Mesenchymal stem cell (in vitro differentiated cells and primary cell): ENCODE measurements at regions not wholly inside any gene's neighbourhood (a gene's known extent, or its start where the extent isn't known, plus 50 kb on each side); places are given as distances from the start of the nearest gene placed in this dataset.
"Not testable (repeated sequence)": the region's sequence is repeated elsewhere in the genome, so short reads cannot be mapped to it uniquely, and the experiment has no call there.

Experiments
- DNase-seq: peaks from one replicate; pipeline ENCODE4 v3.0.0-alpha.2; 2013
- H2AFZ ChIP-seq: one replicate; pipeline ENCODE4 v1.6.1; 2013; ENCODE audit warnings: low read depth, mild to moderate bottlenecking, control low read depth, inconsistent platforms, low read length, moderate library complexity
- H2AK5ac ChIP-seq: 2 replicates; pipeline ENCODE4 v1.6.1; 2013; ENCODE audit warnings: low read length, moderate library complexity, mild to moderate bottlenecking, inconsistent platforms; ENCODE audit not compliant: severe bottlenecking
- H2BK120ac ChIP-seq: one replicate; pipeline ENCODE4 v1.6.1; 2013; ENCODE audit warnings: low read depth, mild to moderate bottlenecking, inconsistent platforms, low read length, moderate library complexity
- H2BK12ac ChIP-seq, 2 experiments: one replicate each; pipeline ENCODE4 v1.6.1; 2013; ENCODE audit warnings: inconsistent platforms in 2 of 2, low read length in 2 of 2, mild to moderate bottlenecking in 2 of 2, moderate library complexity in 2 of 2, control low read depth in 1 of 2
- H2BK15ac ChIP-seq: one replicate; pipeline ENCODE4 v1.6.1; 2013; ENCODE audit warnings: mild to moderate bottlenecking, low read depth, inconsistent platforms; ENCODE audit not compliant: poor library complexity, severe bottlenecking
- H2BK5ac ChIP-seq: 2 replicates; pipeline ENCODE4 v1.6.1; 2013; ENCODE audit warnings: low read depth, mild to moderate bottlenecking, low read length, control low read depth, inconsistent platforms; ENCODE audit not compliant: poor library complexity, severe bottlenecking
- H3K14ac ChIP-seq, 2 experiments: one replicate each; pipeline ENCODE4 v1.6.1; 2013; ENCODE audit warnings: inconsistent platforms in 2 of 2, low read length in 2 of 2, control low read depth in 1 of 2, mild to moderate bottlenecking in 1 of 2, moderate library complexity in 1 of 2
- H3K18ac ChIP-seq, 2 experiments: one replicate each; pipeline ENCODE4 v1.6.1; 2013; ENCODE audit warnings: inconsistent platforms in 2 of 2, low read length in 2 of 2, control low read depth in 1 of 2, low read depth in 1 of 2, mild to moderate bottlenecking in 1 of 2
- H3K23ac ChIP-seq, 2 experiments: one replicate each; pipeline ENCODE4 v1.6.1; 2013; ENCODE audit warnings: inconsistent platforms in 2 of 2, low read length in 2 of 2, mild to moderate bottlenecking in 2 of 2, moderate library complexity in 2 of 2, control low read depth in 1 of 2
- H3K27ac ChIP-seq: 2 replicates; pipeline ENCODE4 v1.5.1; 2013; ENCODE audit warnings: mild to moderate bottlenecking, moderate library complexity, low read length, control low read depth, inconsistent platforms; ENCODE audit not compliant: poor library complexity, severe bottlenecking
- H3K27me3 ChIP-seq, 2 experiments: 2 replicates each; pipeline versions ENCODE4 v1.6.1 to v1.7.0; 2013; ENCODE audit warnings: low read length in 2 of 2, mild to moderate bottlenecking in 2 of 2, moderate library complexity in 2 of 2, control low read depth in 1 of 2, inconsistent platforms in 1 of 2; ENCODE audit not compliant: control insufficient read depth in 1 of 2, insufficient read depth in 1 of 2
- H3K36me3 ChIP-seq, 2 experiments: 2 replicates each; pipeline versions ENCODE4 v1.6.1 to v1.7.0; 2013; ENCODE audit warnings: low read length in 2 of 2, control low read depth in 1 of 2, inconsistent platforms in 1 of 2, low read depth in 1 of 2, mild to moderate bottlenecking in 1 of 2; ENCODE audit not compliant: insufficient read depth in 2 of 2, control insufficient read depth in 1 of 2
- H3K4ac ChIP-seq, 2 experiments: one replicate each; pipeline ENCODE4 v1.6.1; 2013; ENCODE audit warnings: inconsistent platforms in 2 of 2, low read length in 2 of 2, mild to moderate bottlenecking in 2 of 2, moderate library complexity in 2 of 2, control low read depth in 1 of 2, low read depth in 1 of 2
- H3K4me1 ChIP-seq: 2 replicates; pipeline ENCODE4 v1.6.1; 2013; ENCODE audit warnings: low read depth, low read length, control low read depth; ENCODE audit not compliant: control insufficient read depth, insufficient read depth
- H3K4me2 ChIP-seq: 2 replicates; pipeline ENCODE4 v1.6.1; 2013; ENCODE audit warnings: low read length, mild to moderate bottlenecking, inconsistent platforms; ENCODE audit not compliant: poor library complexity, severe bottlenecking
- H3K4me3 ChIP-seq, 2 experiments: 2 replicates each; pipeline versions ENCODE4 v1.5.1 to v1.7.0; 2013; ENCODE audit warnings: low read length in 2 of 2, mild to moderate bottlenecking in 2 of 2, control low read depth in 1 of 2, low read depth in 1 of 2; ENCODE audit not compliant: insufficient read depth in 1 of 2
- H3K79me1 ChIP-seq: replicated peaks from 2 replicates; pipeline ENCODE4 v1.6.1; 2013; ENCODE audit warnings: mild to moderate bottlenecking, control low read depth, low read length, inconsistent platforms; ENCODE audit not compliant: poor library complexity, severe bottlenecking
- H3K9ac ChIP-seq: 2 replicates; pipeline ENCODE4 v1.7.0; 2013; ENCODE audit warnings: mild to moderate bottlenecking, low read length, moderate library complexity
- H3K9me3 ChIP-seq: 2 replicates; pipeline ENCODE4 v1.7.0; 2013; ENCODE audit warnings: mild to moderate bottlenecking, low read length; ENCODE audit not compliant: control insufficient read depth
- H4K8ac ChIP-seq: one replicate; pipeline ENCODE4 v1.6.1; 2013; ENCODE audit warnings: inconsistent platforms, mild to moderate bottlenecking, low read length, moderate library complexity
- H4K91ac ChIP-seq: one replicate; pipeline ENCODE4 v1.6.1; 2013; ENCODE audit warnings: mild to moderate bottlenecking, low read length, inconsistent platforms
- WGBS: methylation state at CpG from one replicate; pipeline ENCODE4 v1.1.7; 2013; ENCODE audit warnings: mixed read lengths; 5-methylcytosine and 5-hydroxymethylcytosine counted together

DNA sequence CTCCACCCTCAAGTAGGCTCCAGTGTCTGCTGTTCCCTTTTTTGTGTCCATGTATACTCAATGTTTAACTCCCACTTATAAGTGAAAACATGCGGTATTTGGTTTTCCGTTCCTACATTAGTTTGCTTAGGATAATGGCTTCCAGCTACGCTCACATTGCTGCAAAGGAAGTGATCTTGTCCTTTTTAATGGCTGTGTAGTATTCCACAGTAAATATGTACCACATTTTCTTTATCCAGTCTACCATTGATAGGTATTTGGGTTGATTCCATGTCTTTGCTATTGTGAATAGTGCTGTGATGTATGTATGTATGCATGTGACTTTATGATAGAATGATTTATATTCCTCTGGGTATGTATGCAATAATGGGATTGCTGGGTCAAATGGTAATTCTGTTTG, 144.6 kb downstream of the BRD1 start:
- H3K9ac ChIP-seq, result no peak overlapping the region
- no peak overlapping the region for H4K8ac ChIP-seq
- H3K36me3 ChIP-seq, result no peaks in the 10 kb centered on the region
- H2BK120ac ChIP-seq, result no peak overlapping the region
- H2BK12ac ChIP-seq, result no peak overlapping the region
- no peak overlapping the region for H3K4me2 ChIP-seq
- H3K18ac ChIP-seq, result no peak overlapping the region
- H2BK5ac ChIP-seq, result no peak overlapping the region
- H3K79me1 ChIP-seq, result no peaks in the 10 kb centered on the region
- WGBS, result 90% methylated on average over 3 of the region's 3 CpGs
- H3K27ac ChIP-seq, result no peak overlapping the region
- H2AFZ ChIP-seq, result no peak overlapping the region
- no peak overlapping the region for H3K23ac ChIP-seq
- no peak overlapping the region for H4K91ac ChIP-seq
- H2BK15ac ChIP-seq, result no peak overlapping the region
- DNase-seq, result no peak
- H3K4me3 ChIP-seq, result no peak overlapping the region
- H3K4me1 ChIP-seq, result peaks cover 2% of the 10 kb centered on the region
- peaks cover 0 to 9% of the 10 kb centered on the region in 2 experiments for H3K27me3 ChIP-seq
- no peak overlapping the region for H3K14ac ChIP-seq
- no peaks in the 10 kb centered on the region for H3K9me3 ChIP-seq
- H2AK5ac ChIP-seq, result no peak overlapping the region
- no peak overlapping the region for H3K4ac ChIP-seq

DNA sequence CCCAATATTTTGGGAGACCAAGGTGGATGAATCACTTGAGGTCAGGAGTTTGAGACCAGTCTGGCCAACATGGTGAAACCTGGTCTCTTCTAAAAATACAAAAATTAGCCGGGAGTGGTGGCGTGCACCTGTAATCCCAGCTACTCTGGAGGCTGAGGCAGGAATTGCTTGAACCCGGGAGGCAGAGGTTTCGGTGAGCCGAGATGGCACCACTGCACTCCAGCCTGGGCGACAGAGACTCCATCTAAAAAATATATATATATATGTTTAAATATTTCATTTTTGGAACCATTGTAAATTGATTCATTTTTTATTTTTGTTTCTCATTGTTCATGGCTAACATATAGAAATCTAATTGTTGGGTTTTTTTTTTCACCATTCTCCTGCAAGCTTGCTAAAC, 146.9 kb downstream of the BRD1 start:
- H3K4me2 ChIP-seq, H2BK5ac ChIP-seq, H3K4ac ChIP-seq, DNase-seq, H3K79me1 ChIP-seq, H3K4me1 ChIP-seq, H3K27ac ChIP-seq, H2AFZ ChIP-seq, H2BK15ac ChIP-seq, H3K9ac ChIP-seq, H3K4me3 ChIP-seq, H4K8ac ChIP-seq, H4K91ac ChIP-seq, H3K9me3 ChIP-seq, H2BK120ac ChIP-seq, H3K18ac ChIP-seq, H3K27me3 ChIP-seq, H2BK12ac ChIP-seq, H3K14ac ChIP-seq, H2AK5ac ChIP-seq, H3K36me3 ChIP-seq, H3K23ac ChIP-seq: not testable (repeated sequence)
- WGBS, result 79% methylated on average over 2 of the region's 6 CpGs

DNA sequence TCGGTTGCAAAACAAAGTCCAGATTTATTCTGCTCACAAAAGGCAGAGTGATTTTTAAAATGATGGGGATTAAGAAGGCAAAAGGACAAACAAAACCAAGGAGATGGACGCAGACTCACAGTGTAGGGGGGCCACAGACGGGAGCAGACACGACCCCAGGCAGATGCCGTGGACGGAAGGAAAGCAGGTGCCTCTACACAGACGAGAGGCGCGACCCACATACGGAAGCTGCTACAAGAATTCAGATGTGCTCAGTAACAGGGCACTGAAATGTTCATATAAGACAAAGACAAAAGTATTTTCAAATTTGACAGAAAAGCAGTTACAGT, 148.9 kb downstream of the BRD1 start:
- no peak for DNase-seq
- no peak overlapping the region for H2AK5ac ChIP-seq
- WGBS, result 86% methylated on average over 10 of the region's 10 CpGs

DNA sequence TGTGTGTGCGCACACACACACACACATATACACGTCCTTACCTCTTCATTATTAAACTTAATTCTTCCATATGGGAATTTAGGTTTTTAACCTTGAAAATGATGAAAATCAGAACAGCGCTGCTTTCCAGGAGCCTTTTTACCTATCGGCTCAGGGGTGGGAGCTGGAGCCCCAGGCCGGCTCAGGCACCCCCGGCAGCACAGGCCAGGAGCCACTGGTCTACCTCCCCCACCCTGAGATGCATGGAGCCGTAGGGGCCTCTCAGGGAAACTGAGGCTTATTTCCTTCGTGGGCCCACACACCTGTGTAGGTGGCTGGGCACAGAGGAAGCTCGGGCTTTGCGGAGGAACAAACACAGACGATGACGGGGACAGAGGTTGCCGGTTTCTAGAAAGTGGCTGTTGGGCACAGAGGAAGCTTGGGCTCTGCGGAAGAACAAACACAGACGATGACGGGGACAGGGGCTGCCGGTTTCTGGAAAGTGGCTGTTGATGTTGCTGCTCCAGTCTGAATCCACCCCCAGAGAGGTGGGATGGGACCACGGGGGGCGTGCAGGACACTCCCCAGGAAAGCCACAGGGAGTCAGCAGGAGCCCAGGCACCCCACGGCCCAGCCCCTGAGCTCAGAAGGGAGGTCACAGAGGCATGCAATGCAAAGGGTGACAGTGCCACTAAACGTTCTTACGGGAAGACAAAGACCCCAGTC, 149.4 kb downstream of the BRD1 start:
- Histone ChIP-seq H3K4ac (no peak overlapping the region), H3K4me1 (no peaks in the 10 kb centered on the region), H4K8ac (no peak overlapping the region), H3K27ac (no peak overlapping the region), H4K91ac (no peak overlapping the region), H3K4me3 (peak overlapping the region in 1 of 2 experiments; percentile 20), H3K79me1 (no peaks in the 10 kb centered on the region), H3K27me3 (peaks cover 3 to 13% of the 10 kb centered on the region in 2 experiments), H3K14ac (no peak overlapping the region), H3K36me3 (no peaks in the 10 kb centered on the region), H2BK5ac (no peak overlapping the region), H3K4me2 (no peak overlapping the region), H3K18ac (no peak overlapping the region), H3K23ac (no peak overlapping the region), H2BK12ac (no peak overlapping the region), H3K9me3 (no peaks in the 10 kb centered on the region), H2BK120ac (no peak overlapping the region), H2BK15ac (no peak overlapping the region), H3K9ac (no peak overlapping the region), H2AFZ (no peak overlapping the region), H2AK5ac (no peak overlapping the region)
- no peak for DNase-seq
- 71% methylated on average over 22 of the region's 22 CpGs for WGBS

More for the DNA sequence above, 148.9 kb downstream of the BRD1 start:
- H3K79me1 ChIP-seq, result no peaks in the 10 kb centered on the region
- no peak overlapping the region for H4K8ac ChIP-seq
- no peak overlapping the region for H3K14ac ChIP-seq
- no peak overlapping the region for H2BK120ac ChIP-seq
- no peak overlapping the region for H3K23ac ChIP-seq
- H3K36me3 ChIP-seq, result no peaks in the 10 kb centered on the region
- no peak overlapping the region for H2BK15ac ChIP-seq
- peaks cover under 1 to 13% of the 10 kb centered on the region in 2 experiments for H3K27me3 ChIP-seq
- no peak overlapping the region for H3K4me2 ChIP-seq
- H4K91ac ChIP-seq, result no peak overlapping the region
- no peak overlapping the region for H3K9ac ChIP-seq
- H3K18ac ChIP-seq, result no peak overlapping the region
- no peaks in the 10 kb centered on the region for H3K9me3 ChIP-seq
- no peak overlapping the region for H3K4ac ChIP-seq
- no peak overlapping the region for H2AFZ ChIP-seq
- H3K4me1 ChIP-seq, result no peaks in the 10 kb centered on the region
- no peak overlapping the region for H3K4me3 ChIP-seq
- no peak overlapping the region for H2BK5ac ChIP-seq
- H3K27ac ChIP-seq, result no peak overlapping the region
- H2BK12ac ChIP-seq, result no peak overlapping the region
